GM19395 (cell line): ENCODE measurements at regions not wholly inside any gene's neighbourhood (a gene's known extent, or its start where the extent isn't known, plus 50 kb on each side); places are given as distances from the start of the nearest gene placed in this dataset.

ENCODE experiments used
- ATAC-seq: cut with Tn5 transposase; IDR thresholded peaks from one replicate; pipeline ENCODE4 v1.9.1; 2021; ENCODE audit warnings: mild to moderate bottlenecking, moderate library complexity; ENCODE audit not compliant: unreplicated experiment

DNA sequence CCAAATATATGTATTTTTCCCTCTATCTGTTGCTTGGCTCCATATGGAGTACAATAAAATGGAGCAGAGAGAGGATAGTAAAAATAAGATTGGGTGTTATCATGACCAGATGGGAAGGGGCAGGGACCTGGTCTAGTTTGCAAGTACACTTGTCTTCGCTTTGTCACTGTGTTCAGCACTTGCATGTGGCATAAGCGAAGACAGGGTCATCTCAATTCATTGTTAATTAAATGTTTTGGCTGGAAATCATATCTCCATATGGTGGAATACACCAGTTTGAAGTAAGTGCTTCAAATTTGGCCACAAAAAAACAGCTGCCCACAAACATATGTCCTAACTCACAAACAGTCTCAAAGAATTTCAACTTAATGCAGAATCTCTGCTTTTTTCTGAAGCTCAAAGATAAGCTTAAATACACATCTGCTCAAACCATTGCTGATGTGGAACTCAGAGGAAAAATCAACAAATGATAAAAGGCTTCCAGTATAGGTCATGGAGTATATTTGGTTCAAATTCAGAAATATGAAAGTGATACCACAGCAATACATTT lies 865.4 kb downstream of the TLE4 start:
- ATAC-seq: no peak

DNA sequence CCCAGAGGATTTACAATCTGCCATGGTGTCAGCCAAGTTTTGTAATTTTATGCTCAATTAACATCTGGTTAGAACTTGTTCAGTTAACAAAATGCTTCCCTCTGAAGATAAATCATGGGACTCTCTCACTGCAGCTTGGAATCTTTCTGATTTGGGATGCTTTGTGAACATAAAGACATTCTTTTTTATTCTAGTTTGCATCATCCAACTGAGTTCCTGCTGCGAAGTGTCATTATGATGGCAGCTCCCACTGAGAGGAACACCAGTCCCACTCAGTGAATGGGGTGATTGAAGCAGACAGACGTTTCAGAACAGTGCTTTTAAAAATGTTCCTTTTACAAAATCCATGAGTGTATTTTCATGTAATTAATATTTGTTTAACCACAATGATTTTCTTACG lies 863.8 kb downstream of the TLE4 start:
- no peak for ATAC-seq

- no peak for ATAC-seq
These were observed 855.2 kb downstream of the TLE4 start for GRCh38 chr9:80426992-80427391.

DNA sequence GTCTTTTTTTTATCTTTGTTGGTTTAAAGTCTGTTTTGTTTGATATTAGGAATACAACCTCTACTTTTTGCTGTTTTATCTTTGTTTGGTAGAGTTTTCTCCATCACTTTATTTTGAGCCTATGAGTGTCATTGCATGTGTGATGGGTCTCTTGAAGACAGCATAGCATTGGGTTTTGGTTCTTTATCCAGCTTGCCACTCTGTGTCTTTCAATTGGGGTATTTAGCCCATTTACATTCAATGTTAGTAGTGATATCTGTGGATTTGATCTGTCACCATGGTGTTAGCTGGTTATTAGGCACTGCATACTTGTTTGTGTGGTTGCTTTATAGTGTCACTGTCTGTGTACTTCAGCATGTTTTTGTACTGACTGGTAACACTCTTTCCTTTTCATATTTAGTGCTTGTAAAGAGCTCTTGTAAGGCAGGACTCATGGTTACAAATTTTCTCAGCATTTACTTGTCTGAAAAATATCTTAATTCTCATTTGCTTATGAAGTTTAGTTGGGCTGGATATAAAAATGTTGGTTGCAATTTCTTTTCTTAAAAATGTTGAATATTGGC lies 845.5 kb downstream of the TLE4 start:
- ATAC-seq: no peak

GRCh38 chr9:80410106-80410505 lies 838.3 kb downstream of the TLE4 start:
- ATAC-seq: no peak

GRCh38 chr9:80407220-80407619 lies 835.5 kb downstream of the TLE4 start:
- no peak for ATAC-seq

DNA sequence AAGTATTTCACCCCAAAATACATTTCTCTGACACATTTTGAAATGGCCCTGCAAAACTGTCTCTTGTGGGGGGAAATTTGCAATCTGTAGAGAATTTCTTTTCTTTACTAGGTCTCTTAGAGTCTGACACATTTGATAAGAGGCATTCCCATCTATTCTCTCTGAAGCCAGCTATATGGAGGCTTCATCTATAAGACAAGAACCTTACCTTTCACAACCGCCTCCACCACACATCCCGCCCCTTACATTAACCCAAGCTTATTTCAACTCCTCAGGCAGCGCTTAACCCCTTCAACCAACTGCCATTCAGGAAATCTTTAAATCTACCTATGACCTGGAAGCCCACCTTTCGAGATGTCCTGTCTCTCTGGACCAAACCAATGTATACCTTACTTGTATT lies 829.5 kb downstream of the TLE4 start:
- ATAC-seq: no peak

- ATAC-seq: no peak
These were observed 829.0 kb downstream of the TLE4 start for GRCh38 chr9:80400624-80401230.

DNA sequence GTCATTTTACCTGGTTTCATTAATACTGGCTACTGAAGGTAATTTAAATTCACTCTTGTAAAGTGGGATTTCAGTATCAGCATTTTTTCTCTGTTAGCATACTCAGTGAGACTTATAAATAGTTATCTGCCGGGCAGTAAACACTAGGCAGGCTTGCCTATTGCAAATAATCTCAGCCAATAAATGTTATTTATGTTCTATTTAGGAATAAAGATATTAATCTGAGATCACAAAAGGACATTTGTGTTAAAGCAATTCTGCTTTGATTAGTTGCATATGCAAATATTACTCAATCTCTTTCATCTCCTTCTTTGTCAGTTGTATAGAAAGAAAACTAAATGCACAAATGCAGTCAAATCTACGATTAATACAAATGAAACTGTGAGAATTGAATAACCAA lies 827.8 kb downstream of the TLE4 start:
- ATAC-seq: no peak

- no peak for ATAC-seq
These were observed 816.1 kb downstream of the TLE4 start for GRCh38 chr9:80387828-80388227.

GRCh38 chr9:80385246-80385645 lies 813.5 kb downstream of the TLE4 start:
- ATAC-seq: no peak

- no peak for ATAC-seq
These were observed 811.6 kb downstream of the TLE4 start for GRCh38 chr9:80383331-80383730.

DNA sequence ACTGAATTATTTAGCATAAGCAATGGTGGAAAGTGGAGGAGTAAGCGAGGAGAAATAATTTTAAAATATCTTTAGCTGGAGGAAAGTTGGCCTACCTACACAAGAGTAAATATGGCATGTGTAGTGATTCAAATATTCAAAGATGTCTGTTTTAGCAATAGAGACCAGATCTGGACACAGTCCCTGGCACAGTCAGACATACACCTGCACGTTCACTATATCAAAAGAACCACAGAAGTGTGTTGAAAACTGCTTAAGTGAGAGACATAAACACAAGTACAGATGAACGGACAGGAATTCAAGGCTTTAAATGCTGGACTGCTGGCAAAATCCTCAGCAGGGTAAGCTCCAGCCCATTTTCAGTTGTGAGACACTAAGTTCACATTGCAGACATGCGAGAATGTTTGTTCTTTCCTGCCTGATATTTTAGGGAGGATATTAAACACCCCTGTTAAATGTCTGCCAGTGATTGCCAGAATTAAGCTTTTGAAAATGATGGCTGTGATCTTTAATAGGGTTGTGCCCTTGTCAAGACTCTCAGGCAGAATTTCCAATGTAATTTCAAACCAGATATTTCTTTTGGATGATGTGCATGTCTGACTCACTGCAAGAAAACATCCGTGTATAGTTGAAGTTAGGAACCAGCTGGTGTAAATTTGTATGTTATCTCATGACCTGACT lies 810.6 kb downstream of the TLE4 start:
- no peak for ATAC-seq

- no peak for ATAC-seq
These were observed 808.5 kb downstream of the TLE4 start for GRCh38 chr9:80380301-80380700.

- ATAC-seq: no peak
These were observed 807.0 kb downstream of the TLE4 start for GRCh38 chr9:80378669-80379293.

- no peak for ATAC-seq
These were observed 804.4 kb downstream of the TLE4 start for GRCh38 chr9:80376180-80376579.

- no peak for ATAC-seq
These were observed 803.7 kb downstream of the TLE4 start for GRCh38 chr9:80375477-80375876.

- no peak for ATAC-seq
These were observed 797.9 kb downstream of the TLE4 start for GRCh38 chr9:80369641-80370040.

DNA sequence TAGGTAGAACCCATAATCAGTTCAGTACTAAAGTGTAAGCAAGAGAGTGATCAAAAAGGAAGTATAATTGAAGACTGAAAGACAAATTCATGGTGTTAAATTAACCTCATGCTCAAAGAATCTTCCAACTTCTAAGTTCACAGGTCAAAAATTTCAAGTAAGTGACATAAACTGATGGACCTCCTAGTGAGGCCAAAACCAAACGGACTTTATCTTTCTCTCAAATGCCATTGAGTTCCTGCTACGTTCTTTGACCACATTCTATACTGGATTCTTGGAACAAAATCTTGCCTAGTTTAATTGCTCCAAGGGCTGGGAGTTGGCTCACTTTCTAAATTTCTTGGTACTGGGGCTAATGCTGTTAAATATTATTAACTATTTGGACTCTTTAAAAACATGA lies 794.9 kb downstream of the TLE4 start:
- ATAC-seq: no peak

- no peak for ATAC-seq
These were observed 788.4 kb downstream of the TLE4 start for GRCh38 chr9:80359941-80360881.

DNA sequence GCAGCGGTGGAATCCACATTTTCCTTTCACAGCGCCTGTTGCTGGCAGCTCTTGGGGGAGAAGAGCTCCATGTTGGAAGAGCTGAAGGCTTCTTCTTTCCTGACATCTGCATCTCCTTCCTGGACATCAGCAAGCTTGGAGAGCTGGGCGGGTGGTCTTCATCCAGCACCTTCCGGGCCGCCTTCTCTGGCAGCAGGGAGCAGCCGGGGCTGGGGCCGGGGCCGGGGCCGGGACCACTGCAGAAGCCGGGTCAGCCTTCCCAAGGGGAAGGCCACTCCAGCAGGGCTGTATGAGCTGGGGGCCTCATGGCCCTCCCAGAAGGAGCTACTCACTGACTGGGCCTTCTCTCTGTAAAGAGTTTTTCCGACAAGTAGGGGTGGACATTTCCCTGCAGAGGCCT lies 787.5 kb downstream of the TLE4 start:
- ATAC-seq: no peak
